ENCODE measurements at regions not wholly inside any gene's neighbourhood (a gene's known extent, or its start where the extent isn't known, plus 50 kb on each side); places are given as distances from the start of the nearest gene placed in this dataset.

DNA sequence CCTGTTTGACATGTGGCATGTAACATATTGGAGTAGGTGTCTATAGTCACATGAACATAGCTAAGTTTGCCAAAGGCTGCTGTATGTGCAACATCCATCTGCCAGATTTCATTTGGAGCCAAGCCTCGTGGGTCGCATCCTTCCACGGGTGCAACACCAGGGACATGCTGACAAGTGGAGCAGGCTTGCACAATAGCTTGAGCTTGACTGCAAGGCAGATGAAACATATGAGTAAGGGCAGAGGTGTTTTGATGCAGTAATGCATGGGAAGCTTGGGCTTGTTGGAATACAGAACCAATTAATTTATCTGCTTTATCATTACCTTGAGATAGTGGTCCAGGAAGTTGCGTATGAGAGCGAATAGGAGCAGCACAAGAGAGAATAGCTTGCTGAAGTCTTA lies 74.1 kb upstream of the BTN3A2 start:
- H3K27ac ChIP-seq = no peak overlapping the region
- WGBS, 3 donors = 59 to 71% (median 64%) methylated on average over 5 of the region's 5 CpGs
- no peak for DNase-seq
- H3K27me3 ChIP-seq = no peaks in the 10 kb centered on the region
- intact Hi-C loops (cut with DNase I) = no loop called here
- no peak overlapping the region for H3K4me3 ChIP-seq
- TF ChIP-seq POLR2A (IDR thresholded peaks at IDR 0.05) (no peak), EP300 (IDR thresholded peaks at IDR 0.05) (no peak)
- TF ChIP-seq, protein P1, sequence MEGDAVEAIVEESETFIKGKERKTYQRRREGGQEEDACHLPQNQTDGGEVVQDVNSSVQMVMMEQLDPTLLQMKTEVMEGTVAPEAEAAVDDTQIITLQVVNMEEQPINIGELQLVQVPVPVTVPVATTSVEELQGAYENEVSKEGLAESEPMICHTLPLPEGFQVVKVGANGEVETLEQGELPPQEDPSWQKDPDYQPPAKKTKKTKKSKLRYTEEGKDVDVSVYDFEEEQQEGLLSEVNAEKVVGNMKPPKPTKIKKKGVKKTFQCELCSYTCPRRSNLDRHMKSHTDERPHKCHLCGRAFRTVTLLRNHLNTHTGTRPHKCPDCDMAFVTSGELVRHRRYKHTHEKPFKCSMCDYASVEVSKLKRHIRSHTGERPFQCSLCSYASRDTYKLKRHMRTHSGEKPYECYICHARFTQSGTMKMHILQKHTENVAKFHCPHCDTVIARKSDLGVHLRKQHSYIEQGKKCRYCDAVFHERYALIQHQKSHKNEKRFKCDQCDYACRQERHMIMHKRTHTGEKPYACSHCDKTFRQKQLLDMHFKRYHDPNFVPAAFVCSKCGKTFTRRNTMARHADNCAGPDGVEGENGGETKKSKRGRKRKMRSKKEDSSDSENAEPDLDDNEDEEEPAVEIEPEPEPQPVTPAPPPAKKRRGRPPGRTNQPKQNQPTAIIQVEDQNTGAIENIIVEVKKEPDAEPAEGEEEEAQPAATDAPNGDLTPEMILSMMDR (IDR thresholded peaks at IDR 0.05) = no peak
- H3K9me3 ChIP-seq = no peaks in the 10 kb centered on the region
- no peaks in the 10 kb centered on the region for H3K4me1 ChIP-seq (ENCODE audit: insufficient read depth)
- H3K36me3 ChIP-seq = no peaks in the 10 kb centered on the region

- Histone ChIP-seq H3K27me3 (no peaks in the 10 kb centered on the region), H3K27ac (no peak overlapping the region), H3K36me3 (no peaks in the 10 kb centered on the region), H3K4me1 (ENCODE audit: insufficient read depth) (no peaks in the 10 kb centered on the region), H3K4me3 (no peak overlapping the region), H3K9me3 (no peaks in the 10 kb centered on the region)
- TF ChIP-seq, protein P1 (IDR thresholded peaks at IDR 0.05) = no peak
- no peak for TF ChIP-seq EP300 (IDR thresholded peaks at IDR 0.05)
- TF ChIP-seq POLR2A (IDR thresholded peaks at IDR 0.05) = no peak
- 83 to 92% (median 90%) methylated on average over 1 of the region's 1 CpG for WGBS, 3 donors
- DNase-seq = no peak
- intact Hi-C loops (cut with DNase I) = no loop called here
Measured at GRCh38 chr6:26292709-26293108, 72.3 kb upstream of the BTN3A2 start.

DNA sequence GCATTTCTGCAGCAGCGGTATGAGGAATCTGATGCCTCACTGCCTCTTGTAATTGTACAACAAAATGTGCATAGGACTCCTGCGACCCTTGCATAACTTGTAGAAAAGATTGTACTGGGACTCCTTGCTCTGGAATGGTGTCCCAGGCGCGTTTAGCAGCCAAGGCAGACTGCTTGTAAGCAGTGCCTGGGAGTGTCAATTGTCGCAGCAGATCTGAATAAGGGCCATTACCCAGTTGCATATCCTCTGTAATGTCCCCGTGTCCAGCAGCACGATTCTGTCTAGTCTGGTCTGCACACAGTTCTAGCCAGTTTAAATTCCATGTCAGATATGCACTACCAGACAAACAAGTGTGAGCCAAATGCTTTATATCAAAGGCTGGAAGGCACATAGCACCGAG lies 70.7 kb upstream of the BTN3A2 start:
- TF ChIP-seq POLR2A (IDR thresholded peaks at IDR 0.05) (no peak), EP300 (IDR thresholded peaks at IDR 0.05) (no peak)
- TF ChIP-seq, protein P1 (IDR thresholded peaks at IDR 0.05) = no peak
- H3K4me1 ChIP-seq (ENCODE audit: insufficient read depth) = no peaks in the 10 kb centered on the region
- WGBS, 3 donors = 78 to 82% (median 80%) methylated on average over 8 of the region's 8 CpGs
- H3K27me3 ChIP-seq = no peaks in the 10 kb centered on the region
- intact Hi-C loops (cut with DNase I) = no loop called here
- no peak overlapping the region for H3K27ac ChIP-seq
- no peak for DNase-seq
- H3K36me3 ChIP-seq = no peaks in the 10 kb centered on the region
- no peak overlapping the region for H3K4me3 ChIP-seq
- H3K9me3 ChIP-seq = no peaks in the 10 kb centered on the region

- no peaks in the 10 kb centered on the region for H3K4me1 ChIP-seq (ENCODE audit: insufficient read depth)
- no peak for TF ChIP-seq POLR2A (IDR thresholded peaks at IDR 0.05)
- TF ChIP-seq, protein P1 (IDR thresholded peaks at IDR 0.05) = no peak
- TF ChIP-seq EP300 (IDR thresholded peaks at IDR 0.05) = no peak
- no peaks in the 10 kb centered on the region for H3K36me3 ChIP-seq
- no peak overlapping the region for H3K4me3 ChIP-seq
- 52 to 56% (median 54%) methylated on average over 11 of the region's 11 CpGs for WGBS, 3 donors
- H3K27ac ChIP-seq = no peak overlapping the region
- no peaks in the 10 kb centered on the region for H3K27me3 ChIP-seq
- intact Hi-C loops (cut with DNase I) = no loop called here
- DNase-seq = no peak
- H3K9me3 ChIP-seq = no peaks in the 10 kb centered on the region
Measured at GRCh38 chr6:26295691-26296555, 69.1 kb upstream of the BTN3A2 start.
